ENCODE measurements at regions not wholly inside any gene's neighbourhood (a gene's known extent, or its start where the extent isn't known, plus 50 kb on each side); places are given as distances from the start of the nearest gene placed in this dataset.

DNA sequence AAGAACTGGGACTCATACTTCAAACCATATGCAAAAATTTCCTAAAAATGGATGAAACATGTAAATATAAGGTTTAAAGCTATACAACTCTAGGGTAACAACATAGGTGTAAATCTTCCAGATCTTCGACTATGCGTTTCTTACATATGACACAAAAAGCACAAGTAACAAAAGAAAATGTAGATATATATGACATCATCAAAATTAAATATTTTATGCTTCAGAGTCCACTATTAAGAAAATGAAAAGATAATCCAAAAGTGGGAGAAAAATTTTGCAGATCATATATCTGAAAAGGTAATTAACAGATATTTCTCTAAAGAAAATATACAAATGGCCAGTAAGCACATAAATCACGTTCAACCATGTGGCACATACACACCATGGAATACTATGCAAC, 164.2 kb upstream of the ACTRT1 start:
- no peak for DNase-seq

DNA sequence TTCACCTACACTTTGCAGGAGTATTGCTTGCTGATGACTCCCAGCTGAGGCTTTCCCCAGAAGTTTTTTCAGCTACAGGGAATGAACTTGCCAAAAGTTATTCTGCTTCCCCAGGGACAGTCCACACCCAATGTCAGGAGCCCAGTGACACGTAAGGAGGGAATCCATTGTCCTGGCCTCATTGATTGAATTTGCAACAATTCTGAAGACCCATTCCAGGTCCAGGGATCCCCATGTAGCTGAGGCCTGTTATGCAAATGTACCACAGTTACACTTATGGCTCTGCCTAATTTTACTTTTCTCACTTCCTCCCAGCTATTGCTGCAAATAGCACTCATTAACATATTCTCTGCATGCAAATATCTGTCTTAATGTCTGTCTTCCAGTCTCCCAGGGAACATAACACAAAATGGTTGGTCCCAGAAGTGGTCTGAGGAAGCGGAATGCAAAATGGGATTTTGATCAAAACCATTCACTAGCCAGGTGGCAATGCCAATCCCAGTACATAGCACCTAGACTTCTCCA, 113.7 kb upstream of the ACTRT1 start:
- no peak for DNase-seq

DNA sequence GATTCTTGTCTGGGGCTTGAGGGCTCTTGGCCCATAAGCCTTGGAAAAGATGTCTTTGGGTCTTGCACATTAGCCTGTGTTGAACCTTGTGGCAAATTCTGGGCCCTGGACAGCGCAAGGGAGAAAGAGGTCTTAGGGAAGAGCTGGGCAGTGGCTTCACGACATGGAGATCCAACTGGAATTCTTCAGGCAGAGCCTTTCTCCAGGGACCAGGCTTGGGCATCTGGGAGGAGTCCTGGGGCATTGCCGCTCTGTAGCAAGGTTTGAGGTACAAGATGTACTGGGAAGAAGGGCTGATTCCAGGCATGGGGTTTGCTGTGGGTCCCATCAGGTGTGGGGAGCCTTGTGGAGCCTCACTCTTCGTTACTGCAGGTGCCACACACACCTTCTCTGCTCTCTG, 104.0 kb upstream of the ACTRT1 start:
- no peak for DNase-seq

DNA sequence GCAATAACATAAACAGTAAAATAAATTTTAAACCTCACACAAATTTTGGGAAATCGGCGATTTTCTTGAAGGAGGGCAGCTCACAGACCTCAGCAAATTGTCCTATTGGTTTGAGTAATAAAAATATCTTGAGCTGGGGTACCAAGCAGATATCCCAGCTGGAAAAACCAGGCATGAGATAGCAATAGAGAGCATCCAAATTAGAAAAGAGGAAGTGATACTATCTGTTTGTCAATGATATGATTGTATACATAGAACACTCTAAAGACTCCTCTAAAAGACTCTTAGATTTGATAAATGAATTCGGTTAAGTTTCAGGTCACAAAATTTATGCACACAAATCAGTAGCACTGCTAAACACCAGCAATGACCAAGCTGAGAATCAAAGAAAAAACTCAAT, 90.5 kb upstream of the ACTRT1 start:
- DNase-seq = no peak

DNA sequence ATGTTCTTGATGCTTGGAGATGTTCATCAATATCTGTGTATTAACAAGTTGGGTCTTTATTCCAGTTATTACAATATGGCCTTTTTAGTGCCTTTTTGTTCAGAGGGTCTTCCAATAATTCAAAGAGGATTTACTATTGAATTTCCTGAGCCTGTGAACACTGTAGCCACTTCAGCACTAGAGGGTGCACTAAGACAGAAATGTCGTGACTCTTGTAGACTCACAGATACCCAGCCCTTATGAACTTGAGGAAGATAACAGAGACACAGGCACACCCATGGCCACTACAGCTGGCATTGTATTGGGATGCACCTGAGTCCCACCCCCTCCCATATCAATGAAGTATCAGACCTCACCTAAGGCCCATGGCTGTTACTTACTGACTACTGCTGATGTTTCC, 54.4 kb upstream of the ACTRT1 start:
- no peak for DNase-seq

DNA sequence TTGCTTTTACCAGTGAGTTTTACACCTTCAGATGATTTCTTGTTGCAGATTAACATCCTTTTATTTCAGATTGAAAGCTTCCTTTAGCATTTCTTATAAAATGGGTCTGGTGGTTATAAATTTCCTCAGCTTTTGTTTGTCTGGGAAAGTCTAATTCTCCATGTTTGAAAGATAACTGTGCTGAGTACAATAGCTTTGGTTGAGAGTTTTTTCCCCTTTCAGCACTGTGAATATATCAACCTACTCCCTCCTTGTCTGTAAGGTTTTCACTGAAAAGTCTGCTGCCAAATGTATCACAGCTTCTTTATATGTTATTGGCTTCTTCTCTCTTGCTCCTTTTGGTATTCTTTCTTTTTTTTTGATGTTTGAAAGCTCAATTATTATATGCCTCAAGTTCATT, 53.5 kb upstream of the ACTRT1 start:
- no peak for DNase-seq

Data from hippocampal formation (tissue), 2 donors.